K562 (cell line): ENCODE measurements at regions not wholly inside any gene's neighbourhood (a gene's known extent, or its start where the extent isn't known, plus 50 kb on each side); places are given as distances from the start of the nearest gene placed in this dataset.

Source experiments
- ATAC-seq: fragments of 200-7000 bp; cut with Tn5 transposase; 3 replicates; pipeline ENCODE4 v1.9.1; 2020; ENCODE audit warnings: moderate library complexity
- BruUV-seq: library from RNA; stranded (reverse); fragments of 400-500 nt; replicated peaks from 2 replicates; lab custom pipeline; 2021; lab: Mats Ljungman, UMichigan
- CTCF ChIA-PET: fragments of 300-600 bp; formaldehyde crosslinking; extraction: SDS; loops from one replicate; lab custom pipeline; 2021; ENCODE audit warnings: low intra/inter-chr PET ratio; lab: Yijun Ruan, JAX
- POLR2A ChIA-PET: fragments of 300-600, 350-650 bp; sonication (Branson Sonifier 250); formaldehyde crosslinking; extraction: SDS; loops from one replicate; lab custom pipeline; 2021; ENCODE audit warnings: antibody characterized with exemption, inconsistent platforms; lab: Yijun Ruan, JAX
- DNase-seq, 4 experiments: peaks; one replicate each; pipeline versions ENCODE4 v3.0.0 to v3.0.0-alpha.2; 2011 to 2018; ENCODE audit warnings: low spot score in 3 of 4, mixed read lengths in 3 of 4; ENCODE audit errors: extremely low read depth in 1 of 4
- FAIRE-seq: peaks from 2 replicates; lab custom pipeline; 2011; peaks lifted over from hg19 to GRCh38; lab: Jason Lieb, UNC
- H2AFZ ChIP-seq: 2 replicates; pipeline ENCODE4 v1.6.0; 2011; ENCODE audit warnings: low read depth, low read length, control low read depth, inconsistent platforms
- H3K27ac ChIP-seq: fragments of 200-600 bp; 3 replicates; pipeline ENCODE4 v1.8.0; 2011; ENCODE audit warnings: low read depth, mild to moderate bottlenecking, control low read depth, inconsistent platforms, low read length, moderate library complexity, mixed read lengths; ENCODE audit errors: extremely low read depth
- H3K27me3 ChIP-seq, 2 experiments: fragments of 300-600 bp in 1 of 2; 2 replicates in 1 of 2; 3 replicates in 1 of 2; pipeline versions ENCODE4 v1.6.0 to v1.8.0; 2011; ENCODE audit warnings: inconsistent platforms in 2 of 2, low read length in 2 of 2, mild to moderate bottlenecking in 1 of 2, mixed read lengths in 1 of 2, moderate library complexity in 1 of 2; ENCODE audit not compliant: control insufficient read depth in 2 of 2, insufficient read depth in 2 of 2
- H3K36me3 ChIP-seq: fragments of 300-600 bp; 3 replicates; pipeline ENCODE4 v1.8.0; 2011; ENCODE audit warnings: mild to moderate bottlenecking, low read length, inconsistent platforms; ENCODE audit not compliant: control insufficient read depth, insufficient read depth
- H3K4me1 ChIP-seq, 2 experiments: fragments of 200-600 bp in 1 of 2; replicated peaks in 1 of 2; 2 replicates in 1 of 2; 3 replicates in 1 of 2; pipeline versions ENCODE4 v1.5.1 to v1.8.0; 2011; ENCODE audit warnings: inconsistent platforms in 2 of 2, low read length in 2 of 2, mild to moderate bottlenecking in 1 of 2, mixed read lengths in 1 of 2, moderate library complexity in 1 of 2; ENCODE audit not compliant: control insufficient read depth in 2 of 2, insufficient read depth in 2 of 2
- H3K4me2 ChIP-seq: 2 replicates; pipeline ENCODE4 v1.6.1; 2011; ENCODE audit warnings: low read length, control low read depth, inconsistent platforms, mixed read lengths; ENCODE audit not compliant: insufficient read depth
- H3K4me3 ChIP-seq: fragments of 200-600 bp; sonication (generic), shearing (Covaris generic); 2 replicates; pipeline ENCODE4 v1.5.1; 2016; ENCODE audit warnings: control low read depth, inconsistent platforms
- H3K79me2 ChIP-seq: fragments of 200-600 bp; 3 replicates; pipeline ENCODE4 v1.8.0; 2011; ENCODE audit warnings: low read length, inconsistent platforms; ENCODE audit not compliant: control insufficient read depth, insufficient read depth
- H3K9ac ChIP-seq, 2 experiments: 2 replicates each; pipeline versions ENCODE4 v1.6.0 to v1.6.1; 2011; ENCODE audit warnings: low read depth in 2 of 2, low read length in 2 of 2, control low read depth in 1 of 2, inconsistent platforms in 1 of 2, mild to moderate bottlenecking in 1 of 2, mixed read lengths in 1 of 2; ENCODE audit not compliant: insufficient read depth in 1 of 2
- H3K9me1 ChIP-seq: one replicate; pipeline ENCODE4 v1.6.0; 2011; ENCODE audit warnings: inconsistent platforms, mild to moderate bottlenecking, low read length, moderate library complexity; ENCODE audit not compliant: control insufficient read depth, insufficient read depth
- H3K9me3 ChIP-seq: replicated peaks from 2 replicates; pipeline ENCODE4 v1.5.1; 2011; ENCODE audit warnings: low read depth, low read length, inconsistent platforms; ENCODE audit not compliant: control insufficient read depth, insufficient read depth
- H4K20me1 ChIP-seq: replicated peaks from 2 replicates; pipeline ENCODE4 v1.6.1; 2011; ENCODE audit warnings: low read length, inconsistent platforms, mixed read lengths; ENCODE audit not compliant: control insufficient read depth, insufficient read depth
- CLOCK ChIP-seq: fragments of 250-450 bp; sonication (Bioruptor Pico); IDR thresholded peaks from 2 replicates; pipeline ENCODE4 v1.4.0; 2020; ENCODE audit warnings: mild to moderate bottlenecking, moderate library complexity, borderline replicate concordance
- FIP1L1 ChIP-seq: fragments of 200-400 bp; formaldehyde crosslinking; IDR thresholded peaks from 2 replicates; pipeline ENCODE4 v1.6.1; 2018; ENCODE audit warnings: mild to moderate bottlenecking, low read depth, low read length; ENCODE audit not compliant: poor library complexity, severe bottlenecking
- FOXK2 ChIP-seq, 2 experiments: fragments of 450-650 bp; IDR thresholded peaks in 1 of 2; conservative IDR thresholded peaks in 1 of 2; 2 replicates each; pipeline ENCODE4 v1.6.1; 2016; ENCODE audit warnings: low read depth in 2 of 2, mild to moderate bottlenecking in 1 of 2
- FOXM1 ChIP-seq, 2 experiments: fragments of 450-650 bp in 1 of 2; sonication (generic) in 1 of 2; formaldehyde crosslinking in 1 of 2; IDR thresholded peaks; 2 replicates each; pipeline versions ENCODE4 v1.6.1 to v1.9.0; 2017 to 2022; ENCODE audit warnings: low read depth in 2 of 2, mild to moderate bottlenecking in 2 of 2, missing genetic modification reagents in 1 of 2, moderate library complexity in 1 of 2
- GTF2E2 ChIP-seq: fragments of 200-800 bp; sonication (Bioruptor generic); IDR thresholded peaks from 2 replicates; pipeline ENCODE4 v1.6.1; 2016; ENCODE audit warnings: missing genetic modification characterization, missing compliant biosample characterization
- GTF2F1 ChIP-seq: IDR thresholded peaks from 2 replicates; pipeline ENCODE4 v1.6.1; 2011; ENCODE audit warnings: low read depth, low read length, improper control_type of control experiment
- IRF2 ChIP-seq: sonication (generic); formaldehyde crosslinking; IDR thresholded peaks from 2 replicates; pipeline ENCODE4 v1.8.1; 2022; ENCODE audit warnings: mild to moderate bottlenecking, missing genetic modification reagents
- LARP7 ChIP-seq: fragments of 450-650 bp; IDR thresholded peaks from 2 replicates; pipeline ENCODE4 v1.6.1; 2016
- MED1 ChIP-seq: sonication (generic); formaldehyde crosslinking; IDR thresholded peaks from 2 replicates; pipeline ENCODE4 v1.8.1; 2023; ENCODE audit warnings: missing genetic modification reagents, borderline replicate concordance
- NR3C1 ChIP-seq: sonication (generic); formaldehyde crosslinking; IDR thresholded peaks from 2 replicates; pipeline ENCODE4 v1.8.1; 2022; ENCODE audit warnings: missing genetic modification reagents
- SNIP1 ChIP-seq: fragments of 450-650 bp; IDR thresholded peaks from 2 replicates; pipeline ENCODE4 v1.7.1; 2017; ENCODE audit warnings: low read depth, mild to moderate bottlenecking
- ZBTB1 ChIP-seq: sonication (generic); formaldehyde crosslinking; IDR thresholded peaks from 2 replicates; pipeline ENCODE4 v1.8.1; 2023; ENCODE audit warnings: missing genetic modification reagents, low read depth, mild to moderate bottlenecking, borderline replicate concordance
- ZMIZ1 ChIP-seq, 2 experiments: fragments of 150-350 bp in 1 of 2; IDR thresholded peaks; 2 replicates each; pipeline ENCODE4 v1.6.1; 2012 to 2016; ENCODE audit warnings: low read depth in 2 of 2, low read length in 2 of 2, mild to moderate bottlenecking in 1 of 2, moderate library complexity in 1 of 2
- in situ Hi-C: fragments of 300-500 bp; cut with MboI; formaldehyde crosslinking; loops from 4 replicates; pipeline ENCODE4 v1.15.0; 2018; ENCODE audit warnings: inconsistent platforms, mixed read lengths
- intact Hi-C: fragments of 100-400 bp; cut with micrococcal nuclease; formaldehyde crosslinking; loops from 2 replicates; pipeline ENCODE4 v1.14.2; 2022

- TF ChIP-seq ZMIZ1 (IDR thresholded peaks at IDR 0.05; ENCODE audit: low read depth in 2 of 2, low read length in 2 of 2): no peak
- no peak for TF ChIP-seq MED1 (CRISPR knock-in tag)
- TF ChIP-seq GTF2E2: no peak
- no peak for TF ChIP-seq CLOCK (CRISPR knock-in tag)
Observed at GRCh38 chr15:54812383-54812782, 384.4 kb downstream of the RSL24D1 start (continued).

- no peaks in the 10 kb centered on the region for H3K79me2 ChIP-seq
- in situ Hi-C loops: no loop called here
- no peak for DNase-seq
- TF ChIP-seq SNIP1 (no peak), IRF2 (no peak), LARP7 (no peak), GTF2F1 (no peak), FOXM1 (IDR thresholded peaks at IDR 0.05; ENCODE audit: low read depth) (no peak), FOXM1 (CRISPR knock-in tag; IDR thresholded peaks at IDR 0.05; ENCODE audit: low read depth) (no peak), FOXK2 (conservative IDR thresholded peaks at IDR 0.05 in 1 of 2, IDR thresholded peaks at IDR 0.05 in 1 of 2; ENCODE audit: low read depth in 2 of 2) (no peak), ZBTB1 (no peak), NR3C1 (CRISPR knock-in tag) (no peak), FIP1L1 (no peak)
Observed at GRCh38 chr15:54810496-54810895, 386.2 kb downstream of the RSL24D1 start.

More at GRCh38 chr15:54810496-54810895, 386.2 kb downstream of the RSL24D1 start:
- Histone ChIP-seq H3K4me2 (no peak overlapping the region), H3K9me1 (no peaks in the 10 kb centered on the region), H3K36me3 (no peaks in the 10 kb centered on the region), H2AFZ (no peak overlapping the region), H4K20me1 (no peaks in the 10 kb centered on the region), H3K27ac (no peak overlapping the region), H3K27me3 (no peaks in the 10 kb centered on the region), H3K4me3 (no peak overlapping the region), H3K9ac (no peak overlapping the region), H3K9me3 (no peaks in the 10 kb centered on the region), H3K4me1 (no peaks in the 10 kb centered on the region)
- FAIRE-seq (no peak), ATAC-seq (no peak)
- intact Hi-C loops: no loop called here
- no TSS peak for BruUV-seq
- POLR2A ChIA-PET: no interaction called here
- CTCF ChIA-PET: no interaction called here
